ENCODE measurements at regions not wholly inside any gene's neighbourhood (a gene's known extent, or its start where the extent isn't known, plus 50 kb on each side); places are given as distances from the start of the nearest gene placed in this dataset.

- no peak for DNase-seq (ENCODE audit: low spot score)
These were observed 470.1 kb downstream of the IRX1 start for GRCh38 chr5:4065472-4066320.

- DNase-seq (ENCODE audit: low spot score) = no peak
These were observed 472.5 kb downstream of the IRX1 start for GRCh38 chr5:4068171-4068570.

GRCh38 chr5:4078544-4078943, 482.9 kb downstream of the IRX1 start:
- no peak for DNase-seq (ENCODE audit: low spot score)

GRCh38 chr5:4079831-4080230, 484.2 kb downstream of the IRX1 start:
- DNase-seq (ENCODE audit: low spot score) = no peak

GRCh38 chr5:4080370-4080769, 484.7 kb downstream of the IRX1 start:
- DNase-seq (ENCODE audit: low spot score) = no peak

- DNase-seq (ENCODE audit: low spot score) = no peak
These were observed 485.4 kb downstream of the IRX1 start for GRCh38 chr5:4081059-4081458.

- no peak for DNase-seq (ENCODE audit: low spot score)
These were observed 485.8 kb downstream of the IRX1 start for GRCh38 chr5:4081466-4081865.

- no peak for DNase-seq (ENCODE audit: low spot score)
These were observed 487.4 kb downstream of the IRX1 start for GRCh38 chr5:4082966-4083564.

- DNase-seq (ENCODE audit: low spot score) = no peak
These were observed 488.1 kb downstream of the IRX1 start for GRCh38 chr5:4083591-4084337.

GRCh38 chr5:4086081-4086480, 490.4 kb downstream of the IRX1 start:
- no peak for DNase-seq (ENCODE audit: low spot score)

- DNase-seq (ENCODE audit: low spot score) = no peak
These were observed 491.5 kb downstream of the IRX1 start for GRCh38 chr5:4087110-4087509.

GRCh38 chr5:4089087-4089486, 493.5 kb downstream of the IRX1 start:
- no peak for DNase-seq (ENCODE audit: low spot score)

GRCh38 chr5:4093236-4093635, 497.6 kb downstream of the IRX1 start:
- no peak for DNase-seq (ENCODE audit: low spot score)

GRCh38 chr5:4093970-4094369, 498.3 kb downstream of the IRX1 start:
- DNase-seq (ENCODE audit: low spot score) = no peak

GRCh38 chr5:4095918-4096630, 500.4 kb downstream of the IRX1 start:
- no peak for DNase-seq (ENCODE audit: low spot score)

- no peak for DNase-seq (ENCODE audit: low spot score)
These were observed 501.6 kb downstream of the IRX1 start for GRCh38 chr5:4097199-4097598.

GRCh38 chr5:4098226-4098625, 502.6 kb downstream of the IRX1 start:
- DNase-seq (ENCODE audit: low spot score) = no peak

GRCh38 chr5:4099386-4099785, 503.8 kb downstream of the IRX1 start:
- DNase-seq (ENCODE audit: low spot score) = no peak

GRCh38 chr5:4100739-4101138, 505.1 kb downstream of the IRX1 start:
- DNase-seq (ENCODE audit: low spot score) = no peak

GRCh38 chr5:4101189-4101588, 505.6 kb downstream of the IRX1 start:
- no peak for DNase-seq (ENCODE audit: low spot score)

- no peak for DNase-seq (ENCODE audit: low spot score)
These were observed 509.4 kb downstream of the IRX1 start for GRCh38 chr5:4104831-4105597.

Measured in H4 (cell line).